Neural cell (in vitro differentiated cells): ENCODE measurements at regions not wholly inside any gene's neighbourhood (a gene's known extent, or its start where the extent isn't known, plus 50 kb on each side); places are given as distances from the start of the nearest gene placed in this dataset.

Experiments used
- CTCF ChIP-seq: fragments of 450-650 bp; IDR thresholded peaks from 2 replicates; pipeline ENCODE4 v1.5.1; 2014; ENCODE audit warnings: antibody characterized with exemption, mild to moderate bottlenecking, moderate library complexity; ENCODE audit not compliant: poor library complexity, severe bottlenecking
- EP300 ChIP-seq: fragments of 450-650 bp; conservative IDR thresholded peaks from 2 replicates; pipeline ENCODE4 v1.6.1; 2014; ENCODE audit warnings: antibody characterized with exemption, mild to moderate bottlenecking, moderate library complexity; ENCODE audit not compliant: poor library complexity, severe bottlenecking
- MXI1 ChIP-seq: fragments of 450-650 bp; conservative IDR thresholded peaks from 2 replicates; pipeline ENCODE4 v1.6.1; 2014; ENCODE audit warnings: antibody characterized with exemption, mild to moderate bottlenecking; ENCODE audit not compliant: poor library complexity, severe bottlenecking
- POLR2AphosphoS5 ChIP-seq: IDR thresholded peaks from 2 replicates; pipeline ENCODE4 v1.6.1; 2012
- REST ChIP-seq: IDR thresholded peaks from 2 replicates; pipeline ENCODE4 v1.6.1; 2012; ENCODE audit warnings: borderline replicate concordance

DNA sequence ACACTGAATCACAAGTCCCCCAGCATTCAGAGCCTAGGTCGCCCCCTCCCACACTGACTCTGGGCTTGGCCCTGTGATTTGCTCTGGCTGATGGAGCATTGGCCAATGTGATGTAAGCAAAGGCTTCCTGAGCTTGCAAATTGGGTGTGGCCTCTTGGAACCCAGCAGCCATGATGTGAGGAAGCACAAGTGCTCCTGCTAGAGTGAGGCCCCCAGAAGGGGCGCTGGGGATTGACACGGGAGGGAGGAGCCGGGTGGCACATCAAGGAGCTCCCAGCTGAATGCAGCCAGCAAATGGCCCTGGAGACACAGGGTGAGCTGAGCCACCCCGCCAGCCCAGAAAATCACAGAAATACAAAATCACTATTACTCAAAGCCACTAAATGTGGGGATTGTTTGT lies 308.5 kb downstream of the C16orf95 start:
- no peak for TF ChIP-seq EP300
- TF ChIP-seq CTCF, result no peak
- no peak for TF ChIP-seq MXI1
- no peak for TF ChIP-seq REST
- TF ChIP-seq POLR2AphosphoS5, result no peak
